ACC112 (cell line): ENCODE measurements at regions not wholly inside any gene's neighbourhood (a gene's known extent, or its start where the extent isn't known, plus 50 kb on each side); places are given as distances from the start of the nearest gene placed in this dataset.

Experiments
- H2AFZ ChIP-seq: fragments of 200-600 bp; sonication (generic); one replicate; pipeline ENCODE4 v1.6.0; 2017; ENCODE audit warnings: antibody characterized with exemption, low read length; ENCODE audit not compliant: unreplicated experiment
- H3K27ac ChIP-seq: fragments of 200-600 bp; sonication (generic); 2 replicates; pipeline ENCODE4 v1.5.1; 2014; ENCODE audit warnings: low read depth, mild to moderate bottlenecking, antibody characterized with exemption, low read length, moderate library complexity
- H3K27me3 ChIP-seq: fragments of 200-600 bp; sonication (generic); 2 replicates; pipeline ENCODE4 v1.6.1; 2014; ENCODE audit warnings: mild to moderate bottlenecking, antibody characterized with exemption, low read length, moderate library complexity, mixed read lengths; ENCODE audit not compliant: insufficient read depth
- H3K36me3 ChIP-seq: fragments of 200-600 bp; sonication (generic); 2 replicates; pipeline ENCODE4 v1.6.1; 2016; ENCODE audit warnings: mild to moderate bottlenecking, antibody characterized with exemption, low read length, moderate library complexity, mixed read lengths; ENCODE audit not compliant: insufficient read depth
- H3K4me1 ChIP-seq: fragments of 200-600 bp; sonication (generic); one replicate; pipeline ENCODE4 v1.6.1; 2016; ENCODE audit warnings: low read length, mixed read lengths; ENCODE audit not compliant: insufficient read depth, unreplicated experiment, control insufficient read depth
- H3K4me3 ChIP-seq: fragments of 200-600 bp; sonication (generic); 2 replicates; pipeline ENCODE4 v1.5.1; 2014; ENCODE audit warnings: mild to moderate bottlenecking, low read depth, low read length
- H3K79me2 ChIP-seq: fragments of 200-600 bp; sonication (generic); one replicate; pipeline ENCODE4 v1.6.0; 2016; ENCODE audit warnings: low read length; ENCODE audit not compliant: control insufficient read depth, unreplicated experiment, insufficient read depth

GRCh38 chr10:46228563-46229071 lies 58.2 kb upstream of the ANTXRL start:
- Histone ChIP-seq H3K4me3 (no peak overlapping the region), H3K27ac (no peak overlapping the region), H3K36me3 (no peaks in the 10 kb centered on the region)

GRCh38 chr10:46229144-46229563 lies 57.6 kb upstream of the ANTXRL start:
- Histone ChIP-seq H3K36me3 (no peaks in the 10 kb centered on the region), H2AFZ (no peak overlapping the region), H3K79me2 (no peaks in the 10 kb centered on the region), H3K27ac (no peak overlapping the region), H3K4me3 (no peak overlapping the region), H3K4me1 (no peaks in the 10 kb centered on the region), H3K27me3 (peaks cover 10% of the 10 kb centered on the region; the same call in 1 of the 2 replicates)

More at GRCh38 chr10:46228563-46229071, 58.2 kb upstream of the ANTXRL start:
- no peaks in the 10 kb centered on the region for H3K79me2 ChIP-seq
- H3K27me3 ChIP-seq: peaks cover 10% of the 10 kb centered on the region; the same call in 1 of the 2 replicates
- no peak overlapping the region for H2AFZ ChIP-seq
- H3K4me1 ChIP-seq: no peaks in the 10 kb centered on the region

GRCh38 chr10:46230615-46231014 lies 56.2 kb upstream of the ANTXRL start:
- no peak overlapping the region for H2AFZ ChIP-seq
- H3K4me1 ChIP-seq: no peaks in the 10 kb centered on the region
- no peak overlapping the region for H3K4me3 ChIP-seq
- peaks cover 10% of the 10 kb centered on the region; the same call in 1 of the 2 replicates for H3K27me3 ChIP-seq
- no peak overlapping the region for H3K27ac ChIP-seq
- no peaks in the 10 kb centered on the region for H3K36me3 ChIP-seq
- H3K79me2 ChIP-seq: no peaks in the 10 kb centered on the region

- no peaks in the 10 kb centered on the region for H3K36me3 ChIP-seq
Measured at GRCh38 chr10:46231087-46231486, 55.7 kb upstream of the ANTXRL start.

GRCh38 chr10:46232084-46232483 lies 54.7 kb upstream of the ANTXRL start:
- H3K4me3 ChIP-seq: no peak overlapping the region
- H3K27me3 ChIP-seq: peaks cover 9% of the 10 kb centered on the region; the same call in 1 of the 2 replicates
- no peaks in the 10 kb centered on the region for H3K36me3 ChIP-seq
- H3K27ac ChIP-seq: no peak overlapping the region
- no peaks in the 10 kb centered on the region for H3K4me1 ChIP-seq
- H2AFZ ChIP-seq: no peak overlapping the region
- H3K79me2 ChIP-seq: no peaks in the 10 kb centered on the region

More at GRCh38 chr10:46231087-46231486, 55.7 kb upstream of the ANTXRL start:
- no peak overlapping the region for H2AFZ ChIP-seq
- H3K27ac ChIP-seq: no peak overlapping the region
- no peaks in the 10 kb centered on the region for H3K4me1 ChIP-seq
- H3K4me3 ChIP-seq: no peak overlapping the region
- H3K79me2 ChIP-seq: no peaks in the 10 kb centered on the region
- peaks cover 10% of the 10 kb centered on the region; the same call in 1 of the 2 replicates for H3K27me3 ChIP-seq

- Histone ChIP-seq H3K4me3 (no peak overlapping the region), H3K4me1 (no peaks in the 10 kb centered on the region), H2AFZ (no peak overlapping the region), H3K36me3 (no peaks in the 10 kb centered on the region), H3K27ac (no peak overlapping the region), H3K79me2 (no peaks in the 10 kb centered on the region), H3K27me3 (peaks cover 5% of the 10 kb centered on the region; the same call in 1 of the 2 replicates)
Measured at GRCh38 chr10:46232666-46233065, 54.1 kb upstream of the ANTXRL start.

GRCh38 chr10:46233181-46233580 lies 53.6 kb upstream of the ANTXRL start:
- H3K79me2 ChIP-seq: no peaks in the 10 kb centered on the region
- H3K27me3 ChIP-seq: no peaks in the 10 kb centered on the region; the same call in 1 of the 2 replicates
- no peak overlapping the region for H3K27ac ChIP-seq
- no peaks in the 10 kb centered on the region for H3K36me3 ChIP-seq
- no peak overlapping the region for H3K4me3 ChIP-seq
- no peak overlapping the region for H2AFZ ChIP-seq
- H3K4me1 ChIP-seq: no peaks in the 10 kb centered on the region

- H3K27ac ChIP-seq: no peak overlapping the region
- no peaks in the 10 kb centered on the region for H3K36me3 ChIP-seq
- no peak overlapping the region for H2AFZ ChIP-seq
- H3K79me2 ChIP-seq: no peaks in the 10 kb centered on the region
- H3K27me3 ChIP-seq: no peaks in the 10 kb centered on the region; the same call in 1 of the 2 replicates
- H3K4me1 ChIP-seq: no peaks in the 10 kb centered on the region
- H3K4me3 ChIP-seq: no peak overlapping the region
Measured at GRCh38 chr10:46234026-46234425, 52.8 kb upstream of the ANTXRL start.

GRCh38 chr10:46234431-46235060 lies 52.3 kb upstream of the ANTXRL start:
- Histone ChIP-seq H3K27me3 (no peaks in the 10 kb centered on the region; the same call in 1 of the 2 replicates), H3K4me3 (no peak overlapping the region), H3K79me2 (no peaks in the 10 kb centered on the region), H2AFZ (no peak overlapping the region), H3K36me3 (no peaks in the 10 kb centered on the region), H3K4me1 (no peaks in the 10 kb centered on the region), H3K27ac (no peak overlapping the region)

- no peak overlapping the region for H2AFZ ChIP-seq
- H3K79me2 ChIP-seq: no peaks in the 10 kb centered on the region
- H3K36me3 ChIP-seq: no peaks in the 10 kb centered on the region
- H3K27ac ChIP-seq: no peak overlapping the region
- no peak overlapping the region for H3K4me3 ChIP-seq
- H3K27me3 ChIP-seq: no peaks in the 10 kb centered on the region; the same call in 1 of the 2 replicates
- no peaks in the 10 kb centered on the region for H3K4me1 ChIP-seq
Measured at GRCh38 chr10:46235705-46236545, 50.9 kb upstream of the ANTXRL start.
